UCSD-AML1 (cell line): ENCODE measurements at regions not wholly inside any gene's neighbourhood (a gene's known extent, or its start where the extent isn't known, plus 50 kb on each side); places are given as distances from the start of the nearest gene placed in this dataset.

Experiments
- DNase-seq: peaks from one replicate; lab custom pipeline; 2025; ENCODE audit not compliant: unreplicated experiment; lab: John Stamatoyannopoulos, UW

DNA sequence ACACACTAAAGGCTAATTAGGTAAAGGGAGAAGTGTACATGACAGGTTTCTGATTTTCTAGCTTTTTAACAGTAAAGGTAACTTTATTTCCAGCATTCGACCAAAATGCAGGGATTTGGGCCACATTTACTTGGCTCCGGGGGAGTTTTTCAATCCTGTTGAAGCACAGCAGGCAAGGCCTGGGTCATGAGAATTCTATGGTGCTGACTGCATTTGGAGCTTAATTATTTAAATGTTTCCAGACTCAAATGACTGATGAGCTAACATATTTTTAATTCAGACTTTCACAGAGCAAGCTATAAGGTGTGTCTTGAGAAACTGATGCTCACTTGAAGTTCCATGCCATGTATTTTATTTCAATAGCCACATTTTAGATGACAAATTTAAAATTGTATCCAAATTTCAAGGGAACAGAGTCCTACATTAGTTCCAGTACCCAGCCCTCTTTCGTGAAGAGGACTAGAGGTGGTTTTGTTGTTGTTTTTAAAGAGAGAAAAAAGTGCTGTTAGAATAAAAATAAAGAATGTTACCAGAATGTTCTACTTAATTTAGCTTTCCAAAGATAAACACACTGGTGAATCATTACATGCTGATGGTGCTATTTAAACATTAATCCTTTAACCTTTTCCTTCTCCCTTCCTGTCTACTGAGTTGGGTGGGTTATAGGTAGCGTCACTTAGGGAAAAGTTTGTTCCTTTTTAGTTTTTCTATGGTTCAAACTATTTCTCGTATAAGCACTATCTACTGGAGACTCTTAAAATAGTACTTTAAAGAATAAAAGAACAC, 82.3 kb upstream of the PHACTR2 start:
- no peak for DNase-seq

GRCh38 chr6:143594647-143595046, 83.1 kb upstream of the PHACTR2 start:
- no peak for DNase-seq

- DNase-seq: no peak
Measured at GRCh38 chr6:143592335-143592734, 80.8 kb upstream of the FUCA2 start.

- no peak for DNase-seq
Measured at GRCh38 chr6:143591441-143591840, 79.9 kb upstream of the FUCA2 start.

DNA sequence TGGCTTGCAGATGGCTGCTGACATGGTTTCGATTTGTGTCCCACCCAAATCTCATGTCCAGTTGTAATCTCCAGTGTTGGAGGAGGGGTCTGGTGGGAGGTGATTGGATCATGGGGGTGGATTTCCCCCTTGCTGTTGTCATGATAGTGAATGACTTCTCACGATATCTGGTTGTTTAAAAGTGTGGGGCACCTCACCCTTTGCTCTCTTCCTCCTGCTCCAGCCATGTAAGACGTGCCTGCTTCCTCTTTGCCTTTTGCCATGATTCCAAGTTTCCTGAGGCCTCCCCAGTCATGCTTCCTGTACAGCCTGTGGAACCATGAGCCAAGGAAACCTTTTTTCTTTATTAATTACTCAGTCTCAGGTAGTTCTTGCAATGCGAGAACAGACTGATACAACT, 77.6 kb upstream of the FUCA2 start:
- no peak for DNase-seq

- no peak for DNase-seq
Measured at GRCh38 chr6:143586557-143586956, 75.0 kb upstream of the FUCA2 start.

DNA sequence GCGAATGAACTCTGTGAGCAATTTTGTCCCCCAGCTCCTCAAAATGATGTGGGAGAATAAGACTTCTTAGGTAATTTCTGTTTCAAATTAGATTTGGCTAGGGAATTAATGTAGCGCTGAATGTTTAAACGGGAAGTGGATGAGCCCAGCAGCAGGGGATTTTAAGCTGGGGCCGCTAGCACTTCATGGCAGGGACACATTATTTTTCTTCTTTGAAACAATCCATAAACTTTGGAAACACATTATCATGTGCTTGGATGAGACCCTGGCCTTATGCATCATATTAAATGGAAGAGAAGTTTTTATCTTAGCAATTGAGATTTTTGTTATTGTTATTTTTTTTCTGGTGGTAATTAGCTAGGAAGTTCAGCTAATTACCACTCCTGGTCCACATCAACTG, 74.2 kb upstream of the FUCA2 start:
- DNase-seq: no peak

DNA sequence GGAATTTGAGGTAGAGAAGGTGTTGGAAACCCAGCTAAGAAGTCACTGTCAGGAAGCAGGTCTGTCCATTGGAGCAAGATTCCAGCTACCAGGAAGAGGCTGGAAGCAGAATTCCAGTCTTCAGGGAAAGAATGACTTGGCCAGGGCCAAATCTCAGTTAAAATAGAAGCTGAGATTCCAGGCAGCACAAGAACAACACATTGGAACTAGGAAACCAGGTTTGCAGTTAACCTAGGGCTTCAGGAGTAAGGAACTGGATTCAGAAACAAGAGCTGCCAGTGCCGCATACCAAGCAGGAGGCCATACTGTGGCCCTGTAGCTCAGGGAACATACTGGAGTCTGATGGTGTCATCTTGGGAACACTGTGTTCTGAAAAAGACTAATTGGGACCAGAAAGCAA, 73.7 kb upstream of the FUCA2 start:
- DNase-seq: no peak

DNA sequence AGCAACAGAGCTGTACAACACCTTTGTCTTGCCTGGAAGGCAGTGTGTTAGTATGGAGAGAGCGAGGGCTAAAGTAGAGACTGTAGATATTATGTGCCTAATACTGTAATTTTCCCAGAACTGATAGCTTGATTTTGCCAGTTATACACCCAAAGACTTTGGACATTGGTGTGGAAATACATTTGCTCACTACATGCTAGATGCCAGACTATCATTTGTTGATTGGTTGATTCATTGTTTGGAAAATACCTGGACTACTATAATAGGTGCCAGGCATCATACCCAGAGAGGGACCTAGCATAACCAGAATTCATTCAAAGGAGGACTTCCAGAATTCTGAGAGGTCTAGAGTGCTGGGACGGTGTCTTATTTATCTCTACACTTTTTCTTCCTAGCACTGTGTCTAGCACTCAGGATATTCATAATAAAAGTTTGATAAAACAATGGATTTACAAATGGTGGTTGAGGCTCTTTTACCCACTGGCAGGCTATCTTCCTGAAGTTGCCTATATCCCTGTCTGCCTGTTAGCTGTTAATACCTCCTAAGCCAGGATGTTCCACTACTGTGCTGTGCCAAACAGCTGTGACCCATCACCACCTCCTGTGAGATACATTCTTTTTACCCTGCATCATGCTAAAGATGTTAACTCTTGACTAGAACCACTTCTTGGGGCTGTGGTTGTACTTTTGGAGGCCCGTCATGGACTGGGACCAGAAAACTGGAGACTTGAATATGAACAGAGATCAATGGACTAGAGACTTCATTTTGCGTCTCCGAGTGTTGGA, 72.2 kb upstream of the FUCA2 start:
- no peak for DNase-seq

GRCh38 chr6:143581835-143582480, 70.4 kb upstream of the FUCA2 start:
- no peak for DNase-seq

DNA sequence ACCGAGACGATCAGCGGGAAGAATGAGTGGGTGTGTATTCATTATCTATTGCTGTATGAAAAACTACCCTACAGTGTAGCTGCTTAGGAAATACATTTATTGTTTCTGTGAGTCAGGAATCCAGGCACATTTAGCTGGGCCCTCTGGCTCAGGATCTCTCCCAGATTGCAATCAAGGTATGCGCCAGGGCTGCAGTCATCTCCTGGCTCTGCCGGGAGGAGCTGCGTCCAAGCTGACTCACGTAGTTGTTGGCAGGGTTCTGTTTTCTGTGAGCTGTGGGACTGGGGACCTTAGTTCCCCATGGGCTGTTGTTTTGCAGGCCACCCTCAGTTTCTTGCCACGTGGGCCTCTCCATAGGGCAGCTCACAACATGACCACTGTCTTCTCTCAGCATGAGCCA, 68.2 kb upstream of the FUCA2 start:
- no peak for DNase-seq

DNA sequence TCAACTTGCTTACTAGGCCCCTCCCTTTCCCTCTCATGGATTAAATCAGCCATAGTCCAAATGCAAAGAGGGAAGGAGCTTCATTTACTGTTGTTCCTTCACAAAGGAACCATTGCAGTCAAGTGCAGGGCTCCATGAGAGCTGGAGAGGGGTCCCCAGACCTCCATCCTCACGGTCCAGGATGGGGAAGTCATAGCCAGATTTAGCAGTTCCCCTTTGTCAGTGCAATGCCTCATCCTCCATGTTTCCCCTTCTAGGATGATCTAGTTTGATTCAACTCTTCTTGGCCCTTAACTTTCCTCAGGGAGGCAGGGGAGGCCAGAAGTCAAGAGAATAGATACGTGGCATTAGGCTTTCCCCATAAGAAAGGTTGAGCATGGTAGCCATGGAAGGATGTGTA, 66.5 kb upstream of the FUCA2 start:
- DNase-seq: no peak

DNA sequence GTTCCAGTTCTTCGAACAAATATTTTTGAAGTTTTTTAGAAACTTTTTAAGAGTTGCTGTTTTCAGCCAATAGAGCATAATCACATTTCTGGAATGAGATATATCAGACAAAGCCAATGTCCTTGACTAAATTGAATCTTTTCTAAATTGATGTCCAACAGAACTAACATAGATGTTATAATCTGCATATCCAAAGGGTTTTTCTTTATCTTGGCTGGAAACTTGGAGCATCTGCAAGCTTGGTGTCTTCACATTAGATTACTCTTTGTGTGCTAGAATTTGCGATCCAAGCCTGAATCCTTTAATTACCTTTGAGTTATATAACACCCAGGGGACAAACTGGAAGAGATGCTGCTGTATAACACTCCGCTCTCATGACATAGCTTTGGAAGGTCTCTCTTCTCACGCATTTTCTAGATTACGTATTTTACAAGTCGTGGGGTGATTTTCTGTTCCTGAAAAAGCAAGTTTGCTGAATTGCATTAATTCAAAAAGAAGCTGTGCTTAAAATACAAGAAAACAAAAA, 64.4 kb upstream of the FUCA2 start:
- no peak for DNase-seq

GRCh38 chr6:143575440-143575839, 63.9 kb upstream of the FUCA2 start:
- no peak for DNase-seq

GRCh38 chr6:143570147-143570853, 58.8 kb upstream of the FUCA2 start:
- DNase-seq: no peak

GRCh38 chr6:143569040-143569439, 57.5 kb upstream of the FUCA2 start:
- no peak for DNase-seq

DNA sequence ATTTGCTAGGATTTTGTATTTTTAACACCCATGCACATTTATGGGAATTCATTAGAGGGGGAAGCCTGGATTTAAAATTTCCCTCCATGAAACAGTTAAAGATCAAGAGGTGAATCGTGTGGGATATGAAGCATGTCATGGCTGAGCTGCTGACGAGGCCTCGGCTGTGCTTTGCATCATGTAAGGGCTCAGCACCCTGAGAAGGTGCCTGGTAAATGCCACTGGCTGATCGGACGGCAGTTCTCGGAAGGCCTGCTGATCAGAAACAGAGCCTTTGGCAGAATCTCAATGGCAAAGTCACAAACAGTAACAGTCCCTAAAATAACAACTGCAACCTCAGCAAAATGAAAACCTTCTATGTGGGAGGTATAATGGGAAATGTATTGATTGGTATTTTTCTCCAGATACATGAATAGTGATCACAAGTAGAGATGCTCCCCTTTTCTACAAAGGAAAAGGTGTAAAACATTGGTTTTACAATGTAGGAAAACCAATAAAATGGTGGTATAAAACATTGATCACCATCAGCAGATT, 53.0 kb upstream of the FUCA2 start:
- DNase-seq: no peak

- peak; percentile 14 for DNase-seq
Measured at GRCh38 chr6:143562143-143562542, 50.6 kb upstream of the FUCA2 start.
